GDM1 (cell line): ENCODE measurements at regions not wholly inside any gene's neighbourhood (a gene's known extent, or its start where the extent isn't known, plus 50 kb on each side); places are given as distances from the start of the nearest gene placed in this dataset.

Experiments used
- DNase-seq: peaks from one replicate; lab custom pipeline; 2025; lab: John Stamatoyannopoulos, UW

- DNase-seq = no peak
Measured at GRCh38 chr5:135662683-135663082, 83.9 kb upstream of the CXCL14 start.

DNA sequence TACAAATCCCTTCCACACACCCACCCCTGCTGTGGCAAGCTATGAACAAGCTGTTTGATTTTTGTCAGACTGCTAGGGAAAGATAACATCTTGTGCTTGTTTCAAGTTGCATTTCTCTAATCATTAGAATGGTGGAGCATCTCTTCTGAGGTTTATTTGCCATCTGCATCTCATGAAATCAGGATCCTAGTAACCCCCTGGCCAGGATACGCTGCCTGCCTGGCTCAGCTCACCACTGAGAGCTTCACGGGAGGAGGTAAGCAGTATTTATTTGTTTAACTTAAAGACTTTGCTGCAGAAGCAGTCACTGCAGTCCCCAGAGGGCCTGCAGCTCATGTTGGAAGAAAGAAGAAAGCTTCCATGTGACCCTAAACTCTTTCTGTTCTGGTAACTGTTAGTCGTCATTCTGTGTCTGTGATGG lies 83.3 kb upstream of the CXCL14 start:
- DNase-seq = no peak

DNA sequence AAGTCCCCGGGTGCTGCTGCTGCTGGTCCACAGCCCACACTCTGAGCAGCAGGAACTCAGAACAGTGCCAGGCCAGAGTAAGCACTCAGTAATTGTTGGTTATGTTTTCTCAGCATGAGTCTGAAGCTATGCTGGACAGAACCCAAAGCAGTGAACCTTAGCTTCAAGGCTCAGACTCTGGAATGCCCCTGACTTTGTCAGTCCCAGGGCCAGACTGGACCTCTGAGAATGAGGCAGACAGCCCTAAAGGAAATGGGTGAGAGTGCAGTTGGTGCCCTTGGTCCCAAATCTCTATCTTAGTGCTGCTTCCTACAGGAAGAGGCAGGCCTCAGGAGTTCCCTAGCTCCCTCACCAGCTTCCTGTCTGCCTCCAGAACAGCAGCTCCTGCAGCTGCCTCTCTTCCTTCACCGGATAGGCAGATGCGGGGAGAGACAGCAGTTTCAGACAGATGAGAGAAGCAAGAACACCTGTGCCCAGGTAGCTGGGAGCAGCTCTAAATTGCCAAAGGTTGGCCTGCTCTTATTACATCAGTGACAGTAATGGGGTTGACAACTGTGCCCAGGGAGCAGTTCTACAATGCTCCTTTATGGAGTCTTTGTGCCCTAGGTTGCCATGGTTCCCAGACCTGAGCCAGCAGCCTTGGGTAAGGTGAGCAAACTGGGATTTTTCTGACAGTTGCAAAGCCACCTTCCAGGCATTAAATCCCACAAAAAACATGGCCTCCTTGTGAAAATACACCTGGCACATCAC lies 82.2 kb upstream of the CXCL14 start:
- DNase-seq = peak; percentile 29

GRCh38 chr5:135657536-135658305 lies 78.9 kb upstream of the CXCL14 start:
- DNase-seq = no peak

GRCh38 chr5:135655468-135655815 lies 76.7 kb upstream of the CXCL14 start:
- DNase-seq = no peak

- DNase-seq = no peak
Measured at GRCh38 chr5:135654761-135655467, 76.1 kb upstream of the CXCL14 start.

- DNase-seq = no peak
Measured at GRCh38 chr5:135651156-135651555, 72.4 kb upstream of the CXCL14 start.

DNA sequence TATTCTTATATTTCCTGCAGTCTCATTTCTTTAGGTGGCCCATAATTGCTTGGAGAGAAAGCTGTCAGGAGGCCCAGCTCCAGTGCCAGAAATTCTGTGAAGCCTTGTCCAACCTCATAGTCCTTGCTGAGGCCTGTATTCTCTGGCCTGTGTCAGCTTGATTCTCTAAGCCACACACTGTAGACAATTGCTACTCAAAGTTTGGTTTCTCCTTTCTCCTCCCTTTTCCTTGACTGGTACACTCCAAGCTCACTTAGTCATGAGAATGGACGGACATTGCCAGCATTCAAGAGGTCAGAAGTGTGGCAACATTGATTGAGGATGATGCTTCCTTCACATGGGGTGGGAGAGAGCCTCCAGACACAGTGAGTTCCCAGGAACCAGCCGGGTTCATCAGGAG lies 71.3 kb upstream of the CXCL14 start:
- no peak for DNase-seq

GRCh38 chr5:135649435-135649834 lies 70.6 kb upstream of the CXCL14 start:
- DNase-seq = no peak

DNA sequence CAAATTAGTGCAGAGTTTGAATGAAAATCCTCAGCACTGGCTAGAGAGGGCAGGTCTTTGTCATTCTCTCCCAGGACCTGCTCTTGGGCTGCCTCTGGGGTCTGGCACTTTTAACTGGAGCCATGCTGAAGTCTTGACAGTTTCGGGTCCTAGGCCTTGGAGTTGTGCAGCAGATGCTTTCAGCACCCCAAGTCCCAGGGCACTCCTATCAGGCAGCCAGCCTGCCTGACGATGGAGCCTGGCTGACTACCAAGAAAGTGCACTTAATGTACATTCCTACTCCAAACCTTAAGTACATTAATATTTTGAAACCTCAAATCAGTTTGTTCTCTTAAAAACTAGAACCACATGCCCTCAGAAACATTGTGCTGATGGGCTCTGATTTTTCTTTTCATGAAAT lies 69.3 kb upstream of the CXCL14 start:
- DNase-seq = no peak

DNA sequence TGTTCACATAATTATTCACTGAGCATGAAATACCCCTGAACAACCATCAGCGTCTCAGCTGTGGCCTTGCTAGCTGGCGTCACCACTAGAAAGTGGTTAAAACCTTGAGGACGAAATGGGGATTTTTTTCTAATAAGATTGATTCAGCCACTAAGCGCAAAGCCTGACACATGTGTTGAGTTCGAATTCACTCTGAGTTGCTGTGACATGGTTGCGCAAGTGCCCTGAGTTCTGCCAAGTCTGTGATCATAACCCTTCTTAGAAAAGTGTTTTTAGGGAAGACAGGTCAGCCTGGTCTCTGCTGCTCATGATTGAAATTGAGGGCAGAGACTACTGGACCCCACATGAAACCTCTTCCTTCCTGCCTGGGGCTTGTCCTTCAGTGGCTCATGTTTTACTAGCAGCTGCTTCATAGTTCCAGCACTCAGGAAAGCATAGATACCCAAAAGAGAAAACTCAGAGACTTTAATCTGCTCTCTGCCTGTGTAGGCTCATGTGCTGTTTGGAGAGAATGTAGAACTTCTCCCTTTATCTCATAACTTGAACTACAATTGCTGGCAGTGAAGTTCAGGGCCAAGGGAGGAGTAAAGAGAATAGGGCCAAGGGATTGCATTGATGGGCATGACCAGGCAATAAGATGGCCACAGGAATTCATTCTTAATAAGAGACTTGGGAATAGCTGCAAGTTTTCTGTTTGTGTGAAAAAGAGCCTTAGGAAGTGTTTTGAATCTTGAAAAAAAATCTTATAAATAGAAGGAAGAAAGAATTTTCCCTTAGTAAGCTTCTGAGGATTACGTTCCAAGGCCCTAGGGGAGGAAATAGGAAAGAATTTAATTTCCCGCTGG lies 66.8 kb upstream of the CXCL14 start:
- DNase-seq = no peak

DNA sequence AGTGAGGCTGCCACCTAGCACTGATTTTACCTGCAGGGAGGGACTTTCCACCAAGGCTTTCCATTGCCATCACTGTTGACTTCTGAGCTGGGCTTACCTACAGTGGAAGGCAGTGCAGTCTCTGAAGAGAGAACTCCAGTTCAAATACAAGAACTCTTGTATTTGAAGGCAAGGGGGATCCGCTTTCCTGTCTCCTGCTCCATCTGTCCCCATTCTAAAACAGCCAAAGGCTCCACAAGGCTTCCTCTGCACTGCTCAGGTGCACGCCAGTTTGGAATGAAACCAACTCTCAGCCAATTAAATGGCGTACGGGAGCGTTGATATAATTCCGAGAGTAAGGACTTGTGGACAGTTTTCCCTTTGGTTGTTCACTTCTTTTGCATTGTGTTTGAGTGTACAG lies 66.0 kb upstream of the CXCL14 start:
- no peak for DNase-seq

DNA sequence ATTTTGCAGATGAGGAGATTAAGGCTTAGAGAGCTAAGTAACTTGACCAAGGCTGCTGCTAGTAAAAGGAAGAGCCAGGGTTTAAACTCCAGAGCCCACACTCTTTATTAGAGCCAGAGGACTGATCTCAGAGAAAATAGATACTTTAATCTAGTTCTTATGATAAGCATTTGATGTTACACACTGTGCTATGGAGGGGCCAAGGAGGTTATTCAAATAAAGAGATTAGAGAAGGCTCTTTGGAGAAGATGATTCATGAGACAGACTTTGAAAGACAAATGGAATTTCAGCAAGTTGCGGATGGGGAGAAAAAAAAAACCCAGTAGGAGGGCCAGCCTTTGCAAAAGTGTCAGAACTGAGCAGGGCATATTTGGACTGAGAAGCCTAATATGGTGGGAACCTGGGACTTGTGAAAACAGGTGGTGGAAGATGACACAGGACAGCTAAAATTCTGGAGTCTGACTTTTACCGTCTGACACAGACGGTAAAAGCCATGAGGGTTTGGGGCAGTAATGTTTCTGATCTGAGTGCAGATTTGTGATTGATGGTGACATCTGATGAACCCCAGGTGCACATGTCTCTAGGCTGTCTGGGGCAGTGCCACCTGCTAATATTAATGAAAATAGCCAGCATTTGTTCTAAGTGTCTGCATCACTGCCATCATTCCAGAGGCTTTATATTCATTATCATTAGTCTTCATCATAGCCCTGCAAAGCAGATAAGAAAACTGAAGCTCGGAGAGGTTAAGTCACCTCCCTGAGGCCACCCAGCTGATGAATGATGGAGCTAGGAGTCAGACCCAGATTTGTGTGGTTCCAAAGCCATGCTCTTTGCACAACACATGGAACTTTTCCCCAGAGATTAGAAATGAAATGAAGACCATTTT lies 65.3 kb upstream of the CXCL14 start:
- DNase-seq = no peak

DNA sequence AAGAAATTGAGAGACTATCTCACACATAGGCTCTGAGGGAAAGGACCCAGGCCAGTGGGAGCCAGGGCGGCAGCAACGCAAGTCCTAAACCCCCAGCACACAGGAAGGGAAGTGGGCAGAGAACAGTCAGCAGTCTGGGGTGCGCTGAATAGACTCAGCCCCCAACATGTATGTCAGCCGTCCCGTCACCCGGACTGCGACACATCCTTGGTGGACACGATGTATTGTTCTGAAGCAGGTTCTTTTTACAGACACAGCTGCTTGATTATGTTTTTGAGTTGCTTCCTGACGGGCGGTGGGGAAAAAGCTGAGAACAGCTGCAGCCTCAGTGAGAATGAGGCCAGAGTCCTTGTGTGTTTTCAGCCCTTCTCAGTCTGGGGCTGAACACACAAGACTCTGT lies 64.1 kb upstream of the CXCL14 start:
- no peak for DNase-seq

DNA sequence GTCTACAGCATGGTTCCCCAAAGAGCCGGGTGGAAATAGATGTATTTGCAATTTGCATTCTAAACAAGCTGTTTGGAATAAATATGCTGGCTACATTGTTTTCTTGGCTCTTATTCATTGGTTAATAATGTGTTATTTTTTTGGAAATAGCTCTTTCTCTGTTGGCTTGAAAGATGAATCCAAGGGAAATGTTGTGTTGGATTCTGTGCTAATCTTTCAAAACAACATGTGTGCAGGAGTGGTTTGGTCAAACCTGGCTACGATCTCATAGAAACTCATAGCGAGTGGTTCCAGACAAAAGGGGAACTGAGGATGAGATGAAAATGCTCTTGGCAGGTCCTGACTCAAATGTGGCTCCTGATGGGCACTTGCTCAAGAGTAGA lies 63.7 kb upstream of the CXCL14 start:
- DNase-seq = no peak

DNA sequence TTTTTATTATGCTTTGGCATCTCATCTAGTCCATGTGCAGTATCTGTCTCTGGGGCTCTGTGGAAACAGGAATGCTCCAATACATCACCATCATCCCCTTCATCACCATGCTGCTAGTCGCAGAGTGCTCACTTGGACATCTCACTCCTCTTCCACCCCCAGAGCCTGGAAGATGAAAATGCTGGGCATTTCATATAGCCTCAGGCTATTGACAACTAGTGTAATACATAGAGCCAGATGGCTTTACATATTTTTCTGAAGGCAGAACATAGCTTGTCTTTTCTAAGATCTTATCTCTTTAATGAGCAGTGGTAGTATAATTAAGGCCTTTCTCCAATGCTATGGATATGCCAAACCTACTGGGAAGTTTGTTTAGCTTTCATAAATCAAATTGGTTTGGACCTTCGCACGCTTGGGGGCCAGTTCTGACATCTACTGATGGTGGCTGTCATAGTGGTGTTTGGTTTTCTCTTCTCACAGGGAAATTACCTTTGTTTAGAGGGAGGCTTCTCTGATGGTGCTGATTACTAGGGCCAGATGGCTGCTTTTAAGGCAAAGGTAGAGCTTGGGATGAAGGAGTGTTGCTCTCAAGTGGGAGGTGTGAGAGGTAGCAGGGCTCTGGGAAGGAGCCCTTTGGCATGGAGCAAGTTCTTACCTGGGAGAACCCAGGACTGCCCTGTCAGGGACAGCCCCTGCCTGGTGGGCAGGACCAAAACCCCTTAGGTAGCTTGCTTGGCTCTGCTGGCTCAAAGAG lies 63.1 kb upstream of the CXCL14 start:
- no peak for DNase-seq

GRCh38 chr5:135641319-135641718 lies 62.5 kb upstream of the CXCL14 start:
- DNase-seq = no peak

- DNase-seq = no peak
Measured at GRCh38 chr5:135635451-135635850, 56.7 kb upstream of the CXCL14 start.

- no peak for DNase-seq
Measured at GRCh38 chr5:135632798-135633197, 54.0 kb upstream of the CXCL14 start.

- DNase-seq = no peak
Measured at GRCh38 chr5:135631391-135631790, 52.6 kb upstream of the CXCL14 start.
